PC-9 (cell line): ENCODE measurements at regions not wholly inside any gene's neighbourhood (a gene's known extent, or its start where the extent isn't known, plus 50 kb on each side); places are given as distances from the start of the nearest gene placed in this dataset.

Source experiments
- CTCF ChIP-seq: fragments of 200-600 bp; sonication (generic); conservative IDR thresholded peaks from 2 replicates; pipeline ENCODE4 v1.6.1; 2017; ENCODE audit warnings: mixed run types, antibody characterized with exemption, mild to moderate bottlenecking, moderate library complexity
- EZH2 ChIP-seq: fragments of 200-600 bp; sonication (generic); IDR thresholded peaks from 2 replicates; pipeline ENCODE4 v1.8.0; 2017; ENCODE audit warnings: antibody characterized with exemption, low read depth

GRCh38 chr20:19138758-19139157 is 73.7 kb upstream of the SLC24A3 start:
- no peak for TF ChIP-seq CTCF
- no peak for TF ChIP-seq EZH2
